GM13977 (cell line): ENCODE measurements at regions not wholly inside any gene's neighbourhood (a gene's known extent, or its start where the extent isn't known, plus 50 kb on each side); places are given as distances from the start of the nearest gene placed in this dataset.

Experiments
- DNase-seq: peaks from one replicate; pipeline ENCODE4 v3.0.0; 2012; ENCODE audit warnings: low spot score
- CTCF ChIP-seq: IDR thresholded peaks from 2 replicates; pipeline ENCODE4 v1.5.1; 2012; ENCODE audit warnings: mild to moderate bottlenecking, control low read depth; ENCODE audit not compliant: insufficient read depth; ENCODE audit errors: extremely low read depth, missing control alignments
- in situ Hi-C: fragments of 300-500 bp; cut with MboI; formaldehyde crosslinking; loops from one replicate; pipeline ENCODE4 v1.12.0; 2022; ENCODE audit warnings: low sequenced_read_pairs, low pct_unique_long_range_greater_than_20kb, mixed read lengths, inconsistent platforms; ENCODE audit not compliant: unreplicated experiment

GRCh38 chr13:105904034-105904742, 631.3 kb downstream of the EFNB2 start:
- DNase-seq: no peak
- in situ Hi-C loops: no loop called here
- no peak for TF ChIP-seq CTCF

- DNase-seq: no peak
- in situ Hi-C loops: no loop called here
- TF ChIP-seq CTCF: no peak
Observed at GRCh38 chr13:105902396-105902795, 633.1 kb downstream of the EFNB2 start.

- TF ChIP-seq CTCF: no peak
- in situ Hi-C loops: no loop called here
- DNase-seq: no peak
Observed at GRCh38 chr13:105897575-105897974, 637.9 kb downstream of the EFNB2 start.

- no peak for TF ChIP-seq CTCF
- in situ Hi-C loops: no loop called here
- no peak for DNase-seq
Observed at GRCh38 chr13:105894697-105895096, 640.8 kb downstream of the EFNB2 start.

- TF ChIP-seq CTCF: no peak
- in situ Hi-C loops: no loop called here
- no peak for DNase-seq
Observed at GRCh38 chr13:105890509-105890908, 645.0 kb downstream of the EFNB2 start.

- no peak for DNase-seq
- in situ Hi-C loops: no loop called here
- TF ChIP-seq CTCF: no peak
Observed at GRCh38 chr13:105878119-105878700, 657.3 kb downstream of the EFNB2 start.

- in situ Hi-C loops: no loop called here
- TF ChIP-seq CTCF: no peak
- DNase-seq: no peak
Observed at GRCh38 chr13:105874814-105875213, 660.6 kb downstream of the EFNB2 start.
